Thyroid gland (tissue), 4 donors: ENCODE measurements at regions not wholly inside any gene's neighbourhood (a gene's known extent, or its start where the extent isn't known, plus 50 kb on each side); places are given as distances from the start of the nearest gene placed in this dataset.

ENCODE experiments used
- CTCF ChIP-seq, 6 experiments: fragments of 200-600 bp in 3 of 6; fragments of 450-650 bp in 3 of 6; sonication (generic) in 3 of 6; IDR thresholded peaks; one replicate each; pipeline ENCODE4 v1.5.1; 2016 to 2019; ENCODE audit warnings: antibody characterized with exemption in 6 of 6, mild to moderate bottlenecking in 2 of 6, inconsistent platforms in 1 of 6, moderate library complexity in 1 of 6
- POLR2A ChIP-seq, 2 donors: fragments of 450-650 bp; IDR thresholded peaks; one replicate each; pipeline ENCODE4 v1.6.1; 2017; ENCODE audit warnings: antibody characterized with exemption in 2 of 2, mild to moderate bottlenecking in 2 of 2, moderate library complexity in 1 of 2

- TF ChIP-seq POLR2A (IDR thresholded peaks at IDR 0.05), result no peak
- no peak for TF ChIP-seq CTCF (IDR thresholded peaks at IDR 0.05)
Measured at GRCh38 chr6:6455272-6455671, 133.2 kb upstream of the LY86 start.
